ENCODE measurements at regions not wholly inside any gene's neighbourhood (a gene's known extent, or its start where the extent isn't known, plus 50 kb on each side); places are given as distances from the start of the nearest gene placed in this dataset.
"Not testable (repeated sequence)": the region's sequence is repeated elsewhere in the genome, so short reads cannot be mapped to it uniquely, and the experiment has no call there.

GRCh38 chr5:7261049-7261448, 134.9 kb upstream of the ADCY2 start:
- TF ChIP-seq, protein P1, sequence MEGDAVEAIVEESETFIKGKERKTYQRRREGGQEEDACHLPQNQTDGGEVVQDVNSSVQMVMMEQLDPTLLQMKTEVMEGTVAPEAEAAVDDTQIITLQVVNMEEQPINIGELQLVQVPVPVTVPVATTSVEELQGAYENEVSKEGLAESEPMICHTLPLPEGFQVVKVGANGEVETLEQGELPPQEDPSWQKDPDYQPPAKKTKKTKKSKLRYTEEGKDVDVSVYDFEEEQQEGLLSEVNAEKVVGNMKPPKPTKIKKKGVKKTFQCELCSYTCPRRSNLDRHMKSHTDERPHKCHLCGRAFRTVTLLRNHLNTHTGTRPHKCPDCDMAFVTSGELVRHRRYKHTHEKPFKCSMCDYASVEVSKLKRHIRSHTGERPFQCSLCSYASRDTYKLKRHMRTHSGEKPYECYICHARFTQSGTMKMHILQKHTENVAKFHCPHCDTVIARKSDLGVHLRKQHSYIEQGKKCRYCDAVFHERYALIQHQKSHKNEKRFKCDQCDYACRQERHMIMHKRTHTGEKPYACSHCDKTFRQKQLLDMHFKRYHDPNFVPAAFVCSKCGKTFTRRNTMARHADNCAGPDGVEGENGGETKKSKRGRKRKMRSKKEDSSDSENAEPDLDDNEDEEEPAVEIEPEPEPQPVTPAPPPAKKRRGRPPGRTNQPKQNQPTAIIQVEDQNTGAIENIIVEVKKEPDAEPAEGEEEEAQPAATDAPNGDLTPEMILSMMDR (IDR thresholded peaks at IDR 0.05; ENCODE audit: unreplicated experiment): peak; percentile 76
- Mint-ChIP-seq H3K27ac (no peak overlapping the region), H3K9me3 (ENCODE audit: low read depth) (peaks cover 4% of the 10 kb centered on the region), H3K4me3 (ENCODE audit: low read depth) (no peak overlapping the region), H3K27me3 (peaks cover 32% of the 10 kb centered on the region), H3K36me3 (ENCODE audit: insufficient read depth) (no peaks in the 10 kb centered on the region), H3K4me1 (ENCODE audit: low read depth) (peaks cover 2% of the 10 kb centered on the region)
- no peak for DNase-seq (ENCODE audit: low spot score, unreplicated experiment)

DNA sequence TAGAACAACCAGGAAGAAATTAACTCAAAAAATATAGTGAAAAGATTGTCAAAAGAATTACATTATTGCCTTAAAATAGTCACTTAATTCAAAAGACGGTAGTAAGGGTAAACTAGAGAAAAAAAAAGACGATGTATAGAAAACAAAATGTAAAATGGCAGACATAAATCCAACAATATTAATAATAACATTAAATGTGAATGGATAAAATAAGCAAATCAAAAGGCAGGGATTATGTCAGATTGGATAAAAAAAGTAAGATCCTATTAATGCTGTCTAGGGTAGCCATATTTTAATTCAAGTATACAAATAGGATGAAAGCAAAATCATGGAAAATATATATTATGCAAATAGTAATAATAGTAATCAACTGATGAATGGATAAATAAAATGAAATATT, 134.0 kb upstream of the ADCY2 start:
- Mint-ChIP-seq H3K27me3 (peaks cover 39% of the 10 kb centered on the region), H3K4me1 (ENCODE audit: low read depth) (peaks cover 2% of the 10 kb centered on the region), H3K36me3 (ENCODE audit: insufficient read depth) (no peaks in the 10 kb centered on the region), H3K4me3 (ENCODE audit: low read depth) (no peak overlapping the region), H3K27ac (no peak overlapping the region), H3K9me3 (ENCODE audit: low read depth) (peaks cover 4% of the 10 kb centered on the region)
- no peak for DNase-seq (ENCODE audit: low spot score, unreplicated experiment)
- TF ChIP-seq, protein P1 (IDR thresholded peaks at IDR 0.05; ENCODE audit: unreplicated experiment): no peak

DNA sequence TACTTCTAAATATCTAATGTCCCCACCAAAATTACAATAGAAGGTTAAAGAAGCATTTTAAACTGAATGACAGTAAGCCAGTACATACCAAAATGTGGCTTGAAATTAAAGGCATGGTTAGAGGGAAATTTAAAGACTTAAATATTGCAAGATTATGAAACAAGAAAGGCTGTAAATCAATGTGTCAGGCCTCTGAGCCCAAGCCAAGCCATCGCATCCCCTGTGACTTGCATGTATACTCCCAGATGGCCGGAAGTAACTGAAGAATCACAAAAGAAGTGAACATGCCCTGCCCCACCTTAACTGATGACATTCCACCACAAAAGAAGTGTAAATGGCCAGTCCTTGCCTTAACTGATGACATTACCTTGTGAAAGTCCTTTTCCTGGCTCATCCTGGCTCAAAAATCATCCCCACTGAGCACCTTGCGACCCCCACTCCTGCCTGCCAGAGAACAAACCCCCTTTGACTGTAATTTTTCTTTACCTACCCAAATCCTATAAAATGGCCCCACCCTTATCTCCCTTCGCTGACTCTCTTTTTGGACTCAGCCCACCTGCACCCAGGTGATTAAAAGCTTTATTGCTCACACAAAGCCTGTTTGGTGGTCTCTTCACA, 132.4 kb upstream of the ADCY2 start:
- H3K27ac Mint-ChIP-seq; H3K9me3 Mint-ChIP-seq (ENCODE audit: low read depth); H3K4me1 Mint-ChIP-seq (ENCODE audit: low read depth); H3K4me3 Mint-ChIP-seq (ENCODE audit: low read depth); H3K36me3 Mint-ChIP-seq (ENCODE audit: insufficient read depth); DNase-seq (ENCODE audit: low spot score, unreplicated experiment): not testable (repeated sequence)
- peaks cover 45% of the 10 kb centered on the region for H3K27me3 Mint-ChIP-seq

- Mint-ChIP-seq H3K27me3 (peaks cover 52% of the 10 kb centered on the region), H3K4me1 (ENCODE audit: low read depth) (peaks cover 12% of the 10 kb centered on the region)
- not testable (repeated sequence) for H3K27ac Mint-ChIP-seq; H3K9me3 Mint-ChIP-seq (ENCODE audit: low read depth); DNase-seq (ENCODE audit: low spot score, unreplicated experiment); H3K4me3 Mint-ChIP-seq (ENCODE audit: low read depth); H3K36me3 Mint-ChIP-seq (ENCODE audit: insufficient read depth)
Measured at GRCh38 chr5:7265776-7266175, 130.2 kb upstream of the ADCY2 start.

DNA sequence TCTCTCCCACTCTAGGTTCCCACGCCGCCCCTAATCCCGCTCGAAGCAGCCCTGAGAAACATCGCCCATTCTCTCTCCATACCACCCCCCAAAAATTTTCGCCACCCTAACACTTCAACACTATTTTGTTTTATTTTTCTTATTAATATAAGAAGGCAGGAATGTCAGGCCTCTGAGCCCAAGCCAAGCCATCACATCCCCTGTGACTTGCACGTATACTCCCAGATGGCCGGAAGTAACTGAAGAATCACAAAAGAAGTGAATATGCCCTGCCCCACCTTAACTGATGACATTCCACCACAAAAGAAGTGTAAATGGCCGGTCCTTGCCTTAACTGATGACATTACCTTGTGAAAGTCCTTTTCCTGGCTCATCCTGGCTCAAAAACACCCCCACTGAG, 127.2 kb upstream of the ADCY2 start:
- peaks cover 59% of the 10 kb centered on the region for H3K27me3 Mint-ChIP-seq
- H3K36me3 Mint-ChIP-seq (ENCODE audit: insufficient read depth); H3K4me3 Mint-ChIP-seq (ENCODE audit: low read depth); H3K9me3 Mint-ChIP-seq (ENCODE audit: low read depth); H3K4me1 Mint-ChIP-seq (ENCODE audit: low read depth); H3K27ac Mint-ChIP-seq; DNase-seq (ENCODE audit: low spot score, unreplicated experiment): not testable (repeated sequence)

GRCh38 chr5:7269591-7270274, 126.2 kb upstream of the ADCY2 start:
- Mint-ChIP-seq H3K36me3 (ENCODE audit: insufficient read depth) (no peaks in the 10 kb centered on the region), H3K9me3 (ENCODE audit: low read depth) (no peaks in the 10 kb centered on the region), H3K4me1 (ENCODE audit: low read depth) (peaks cover 10% of the 10 kb centered on the region), H3K27ac (no peak overlapping the region), H3K27me3 (peaks cover 55% of the 10 kb centered on the region), H3K4me3 (ENCODE audit: low read depth) (no peak overlapping the region)
- TF ChIP-seq, protein P1 (IDR thresholded peaks at IDR 0.05; ENCODE audit: unreplicated experiment): no peak
- DNase-seq (ENCODE audit: low spot score, unreplicated experiment): no peak

Measured in progenitor cell of endocrine pancreas (in vitro differentiated cells).